Glutamatergic neuron (in vitro differentiated cells): ENCODE measurements at regions not wholly inside any gene's neighbourhood (a gene's known extent, or its start where the extent isn't known, plus 50 kb on each side); places are given as distances from the start of the nearest gene placed in this dataset.

Experiments
- DNase-seq: peaks from one replicate; pipeline ENCODE4 v3.0.0; 2022
- H3K27ac Mint-ChIP-seq: one replicate; pipeline ENCODE4 v1.8.0; 2020; ENCODE audit warnings: mild to moderate bottlenecking, mixed read lengths, inconsistent platforms; ENCODE audit not compliant: unreplicated experiment
- H3K27me3 Mint-ChIP-seq: one replicate; pipeline ENCODE4 v1.8.0; 2020; ENCODE audit warnings: mild to moderate bottlenecking, moderate library complexity, mixed read lengths, inconsistent platforms; ENCODE audit not compliant: unreplicated experiment
- H3K36me3 Mint-ChIP-seq: one replicate; pipeline ENCODE4 v1.8.0; 2020; ENCODE audit warnings: mild to moderate bottlenecking, mixed read lengths, inconsistent platforms; ENCODE audit not compliant: unreplicated experiment
- H3K4me1 Mint-ChIP-seq: one replicate; pipeline ENCODE4 v1.8.0; 2020; ENCODE audit warnings: mild to moderate bottlenecking, low read depth, mixed read lengths, inconsistent platforms; ENCODE audit not compliant: unreplicated experiment
- H3K4me3 Mint-ChIP-seq: one replicate; pipeline ENCODE4 v1.8.0; 2020; ENCODE audit warnings: mild to moderate bottlenecking, mixed read lengths, inconsistent platforms; ENCODE audit not compliant: unreplicated experiment
- H3K9me3 Mint-ChIP-seq: one replicate; pipeline ENCODE4 v1.8.0; 2020; ENCODE audit warnings: mild to moderate bottlenecking, moderate library complexity, mixed read lengths, inconsistent platforms; ENCODE audit not compliant: unreplicated experiment
- TF ChIP-seq, protein P1 (sequence below): fragments of 200-600 bp; sonication (generic); IDR thresholded peaks from one replicate; pipeline ENCODE4 v1.5.0; 2021; ENCODE audit not compliant: partially characterized antibody, unreplicated experiment

- no peak overlapping the region for H3K4me3 Mint-ChIP-seq
- no peaks in the 10 kb centered on the region for H3K36me3 Mint-ChIP-seq
- H3K27ac Mint-ChIP-seq = no peak overlapping the region
- no peaks in the 10 kb centered on the region for H3K9me3 Mint-ChIP-seq
- TF ChIP-seq, protein P1, sequence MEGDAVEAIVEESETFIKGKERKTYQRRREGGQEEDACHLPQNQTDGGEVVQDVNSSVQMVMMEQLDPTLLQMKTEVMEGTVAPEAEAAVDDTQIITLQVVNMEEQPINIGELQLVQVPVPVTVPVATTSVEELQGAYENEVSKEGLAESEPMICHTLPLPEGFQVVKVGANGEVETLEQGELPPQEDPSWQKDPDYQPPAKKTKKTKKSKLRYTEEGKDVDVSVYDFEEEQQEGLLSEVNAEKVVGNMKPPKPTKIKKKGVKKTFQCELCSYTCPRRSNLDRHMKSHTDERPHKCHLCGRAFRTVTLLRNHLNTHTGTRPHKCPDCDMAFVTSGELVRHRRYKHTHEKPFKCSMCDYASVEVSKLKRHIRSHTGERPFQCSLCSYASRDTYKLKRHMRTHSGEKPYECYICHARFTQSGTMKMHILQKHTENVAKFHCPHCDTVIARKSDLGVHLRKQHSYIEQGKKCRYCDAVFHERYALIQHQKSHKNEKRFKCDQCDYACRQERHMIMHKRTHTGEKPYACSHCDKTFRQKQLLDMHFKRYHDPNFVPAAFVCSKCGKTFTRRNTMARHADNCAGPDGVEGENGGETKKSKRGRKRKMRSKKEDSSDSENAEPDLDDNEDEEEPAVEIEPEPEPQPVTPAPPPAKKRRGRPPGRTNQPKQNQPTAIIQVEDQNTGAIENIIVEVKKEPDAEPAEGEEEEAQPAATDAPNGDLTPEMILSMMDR = no peak
- no peaks in the 10 kb centered on the region for H3K27me3 Mint-ChIP-seq
- no peaks in the 10 kb centered on the region for H3K4me1 Mint-ChIP-seq
- no peak for DNase-seq
Observed at GRCh38 chr9:103281126-103281525, 286.0 kb downstream of the CYLC2 start.

- Mint-ChIP-seq H3K4me1 (no peaks in the 10 kb centered on the region), H3K36me3 (no peaks in the 10 kb centered on the region), H3K9me3 (no peaks in the 10 kb centered on the region), H3K27me3 (no peaks in the 10 kb centered on the region), H3K4me3 (no peak overlapping the region), H3K27ac (no peak overlapping the region)
- DNase-seq = no peak
- TF ChIP-seq, protein P1 = no peak
Observed at GRCh38 chr9:103287361-103287760, 292.2 kb downstream of the CYLC2 start.

- Mint-ChIP-seq H3K27me3 (no peaks in the 10 kb centered on the region), H3K27ac (no peak overlapping the region), H3K4me1 (no peaks in the 10 kb centered on the region), H3K9me3 (peaks cover 1% of the 10 kb centered on the region), H3K4me3 (no peak overlapping the region), H3K36me3 (no peaks in the 10 kb centered on the region)
- TF ChIP-seq, protein P1 = no peak
- DNase-seq = no peak
Observed at GRCh38 chr9:103296189-103296588, 301.1 kb downstream of the CYLC2 start.

DNA sequence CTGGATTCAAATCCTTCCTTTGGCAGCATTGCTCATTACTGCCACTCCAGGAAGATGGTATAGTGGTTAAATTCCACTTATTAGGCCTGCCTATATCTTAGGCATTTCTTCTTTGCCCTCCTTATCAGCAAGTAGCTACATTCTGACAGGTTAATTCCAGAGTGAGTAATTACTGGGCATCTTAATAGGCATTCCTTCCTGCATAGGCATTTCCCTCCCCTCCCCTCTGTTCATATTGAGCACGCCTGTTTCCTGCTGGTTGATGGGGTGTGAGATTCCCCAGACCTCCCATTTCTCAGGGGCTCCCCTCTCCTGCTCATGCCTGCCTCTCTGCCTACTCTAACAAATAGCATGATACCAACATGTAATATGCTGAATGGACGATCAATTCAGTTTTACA lies 305.9 kb downstream of the CYLC2 start:
- no peak for DNase-seq
- H3K9me3 Mint-ChIP-seq = peaks cover 6% of the 10 kb centered on the region
- H3K36me3 Mint-ChIP-seq = no peaks in the 10 kb centered on the region
- no peaks in the 10 kb centered on the region for H3K4me1 Mint-ChIP-seq
- no peak overlapping the region for H3K4me3 Mint-ChIP-seq
- no peak overlapping the region for H3K27ac Mint-ChIP-seq
- no peaks in the 10 kb centered on the region for H3K27me3 Mint-ChIP-seq
- TF ChIP-seq, protein P1 = no peak

DNA sequence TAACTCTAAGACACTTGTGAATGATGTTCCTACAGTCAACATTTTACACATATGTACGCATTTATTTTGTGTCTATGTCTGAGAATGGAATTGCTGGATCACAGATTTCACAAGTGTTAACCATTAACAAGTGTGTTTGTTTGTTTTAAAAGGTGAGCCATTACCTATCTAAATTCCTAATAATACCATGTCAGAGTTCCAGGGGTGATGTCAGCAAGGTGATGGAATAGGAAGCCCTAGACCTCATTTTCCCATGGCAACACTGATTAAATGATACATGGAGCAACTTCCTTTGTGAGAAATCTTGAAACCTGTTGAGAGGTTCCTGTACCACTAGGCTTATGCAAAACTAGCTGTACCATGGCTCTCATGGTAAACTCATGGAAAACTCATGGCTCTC lies 309.7 kb downstream of the CYLC2 start:
- Mint-ChIP-seq H3K27me3 (no peaks in the 10 kb centered on the region), H3K36me3 (no peaks in the 10 kb centered on the region), H3K4me1 (no peaks in the 10 kb centered on the region), H3K9me3 (peaks cover 6% of the 10 kb centered on the region), H3K4me3 (no peak overlapping the region), H3K27ac (no peak overlapping the region)
- DNase-seq = no peak
- TF ChIP-seq, protein P1 = no peak
